ENCODE measurements at regions not wholly inside any gene's neighbourhood (a gene's known extent, or its start where the extent isn't known, plus 50 kb on each side); places are given as distances from the start of the nearest gene placed in this dataset.

- no peak for TF ChIP-seq POLR2A (IDR thresholded peaks at IDR 0.05; ENCODE audit: low read depth, low read length)
- TF ChIP-seq TAF1 (IDR thresholded peaks at IDR 0.05; ENCODE audit: borderline replicate concordance, low read depth, low read length) = no peak
These were observed 380.1 kb upstream of the MEIS2 start for GRCh38 chr15:37480482-37480881.
